A673 (cell line): ENCODE measurements at regions not wholly inside any gene's neighbourhood (a gene's known extent, or its start where the extent isn't known, plus 50 kb on each side); places are given as distances from the start of the nearest gene placed in this dataset.
"Not testable (repeated sequence)": the region's sequence is repeated elsewhere in the genome, so short reads cannot be mapped to it uniquely, and the experiment has no call there.

Experiments used
- BruUV-seq: library from RNA; stranded (reverse); fragments of 400-500 nt; replicated peaks from 2 replicates; lab custom pipeline; 2021; lab: Mats Ljungman, UMichigan
- CTCF ChIA-PET: fragments of 300-600 bp; sonication (Branson Sonifier 250); formaldehyde crosslinking; loops from one replicate; lab custom pipeline; 2022; ENCODE audit warnings: antibody characterized with exemption; lab: Charles Lee
- POLR2A ChIA-PET: fragments of 300-600 bp; sonication (Branson Sonifier 250); formaldehyde crosslinking; loops from one replicate; lab custom pipeline; 2022; ENCODE audit warnings: antibody characterized with exemption; ENCODE audit not compliant: low non-redundant PET; lab: Charles Lee
- DNase-seq: peaks from one replicate; pipeline ENCODE4 v3.0.0-alpha.2; 2015; ENCODE audit warnings: low spot score
- H3K27ac ChIP-seq: fragments of 200-600 bp; sonication (generic); 2 replicates; pipeline ENCODE4 v1.5.1; 2016; ENCODE audit warnings: mixed run types, low read depth, mild to moderate bottlenecking, mixed read lengths, antibody characterized with exemption, low read length; ENCODE audit not compliant: poor library complexity, severe bottlenecking
- H3K27me3 ChIP-seq: fragments of 200-600 bp; sonication (generic); replicated peaks from 2 replicates; pipeline ENCODE4 v1.6.1; 2017; ENCODE audit warnings: mixed run types, low read depth, mild to moderate bottlenecking, mixed read lengths, antibody characterized with exemption, low read length; ENCODE audit not compliant: insufficient read depth, poor library complexity
- H3K36me3 ChIP-seq: fragments of 200-600 bp; sonication (generic); 2 replicates; pipeline ENCODE4 v1.6.1; 2016; ENCODE audit warnings: mixed run types, mild to moderate bottlenecking, mixed read lengths, antibody characterized with exemption, low read length; ENCODE audit not compliant: insufficient read depth, poor library complexity, severe bottlenecking
- H3K4me1 ChIP-seq: fragments of 200-600 bp; sonication (generic); 2 replicates; pipeline ENCODE4 v1.6.1; 2017; ENCODE audit warnings: mixed run types, mild to moderate bottlenecking, mixed read lengths, antibody characterized with exemption, low read length; ENCODE audit not compliant: insufficient read depth, poor library complexity, severe bottlenecking
- H3K4me3 ChIP-seq: fragments of 200-600 bp; sonication (generic); 2 replicates; pipeline ENCODE4 v1.5.1; 2016; ENCODE audit warnings: low read depth, mixed run types, mild to moderate bottlenecking, mixed read lengths, low read length; ENCODE audit not compliant: poor library complexity, severe bottlenecking
- H3K9me3 ChIP-seq: fragments of 200-600 bp; sonication (generic); 2 replicates; pipeline ENCODE4 v1.6.1; 2016; ENCODE audit warnings: mixed run types, low read depth, mild to moderate bottlenecking, mixed read lengths, antibody characterized with exemption, low read length; ENCODE audit not compliant: poor library complexity, severe bottlenecking
- EZH2 ChIP-seq: fragments of 200-600 bp; sonication (generic); IDR thresholded peaks from 2 replicates; pipeline ENCODE4 v1.6.1; 2017; ENCODE audit warnings: borderline replicate concordance, low read depth, mild to moderate bottlenecking, mixed read lengths, antibody characterized with exemption, low read length; ENCODE audit not compliant: poor library complexity, severe bottlenecking
- intact Hi-C: fragments of 100-400 bp; cut with micrococcal nuclease; formaldehyde crosslinking; loops from one replicate; pipeline ENCODE4 v1.10.0; 2022; ENCODE audit not compliant: unreplicated experiment
- TF ChIP-seq, protein P1 (sequence below): fragments of 300-800, 200-600 bp; sonication (generic); conservative IDR thresholded peaks from 2 replicates; pipeline ENCODE4 v1.5.1; 2017; ENCODE audit warnings: low read depth, mild to moderate bottlenecking, antibody characterized with exemption, low read length, moderate library complexity, mixed read lengths

DNA sequence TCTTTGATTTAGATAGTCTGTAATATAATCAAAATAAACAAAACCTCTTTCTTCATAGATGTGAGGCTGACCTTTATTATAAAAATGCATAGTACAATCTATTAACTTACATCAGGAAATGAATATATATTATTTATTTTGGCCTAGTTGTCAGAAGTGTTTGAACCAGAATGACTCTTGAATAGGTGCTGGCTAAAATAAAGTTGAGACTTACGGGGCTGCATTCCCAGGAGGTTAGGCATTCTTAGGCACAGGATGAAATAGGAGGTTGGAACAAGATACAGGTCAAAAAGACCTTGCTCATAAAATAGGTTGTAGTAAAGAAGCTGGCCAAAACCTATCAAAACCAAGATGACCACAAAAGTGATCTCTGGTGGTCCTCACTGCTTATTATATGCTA is 1193.3 kb upstream of the IGFBP7 start:
- no peak for TF ChIP-seq EZH2
- TF ChIP-seq, protein P1, sequence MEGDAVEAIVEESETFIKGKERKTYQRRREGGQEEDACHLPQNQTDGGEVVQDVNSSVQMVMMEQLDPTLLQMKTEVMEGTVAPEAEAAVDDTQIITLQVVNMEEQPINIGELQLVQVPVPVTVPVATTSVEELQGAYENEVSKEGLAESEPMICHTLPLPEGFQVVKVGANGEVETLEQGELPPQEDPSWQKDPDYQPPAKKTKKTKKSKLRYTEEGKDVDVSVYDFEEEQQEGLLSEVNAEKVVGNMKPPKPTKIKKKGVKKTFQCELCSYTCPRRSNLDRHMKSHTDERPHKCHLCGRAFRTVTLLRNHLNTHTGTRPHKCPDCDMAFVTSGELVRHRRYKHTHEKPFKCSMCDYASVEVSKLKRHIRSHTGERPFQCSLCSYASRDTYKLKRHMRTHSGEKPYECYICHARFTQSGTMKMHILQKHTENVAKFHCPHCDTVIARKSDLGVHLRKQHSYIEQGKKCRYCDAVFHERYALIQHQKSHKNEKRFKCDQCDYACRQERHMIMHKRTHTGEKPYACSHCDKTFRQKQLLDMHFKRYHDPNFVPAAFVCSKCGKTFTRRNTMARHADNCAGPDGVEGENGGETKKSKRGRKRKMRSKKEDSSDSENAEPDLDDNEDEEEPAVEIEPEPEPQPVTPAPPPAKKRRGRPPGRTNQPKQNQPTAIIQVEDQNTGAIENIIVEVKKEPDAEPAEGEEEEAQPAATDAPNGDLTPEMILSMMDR, result no peak
- no peak overlapping the region for H3K4me3 ChIP-seq
- H3K36me3 ChIP-seq, result no peaks in the 10 kb centered on the region
- intact Hi-C loops, result no loop called here
- DNase-seq, result no peak
- ChIA-PET POLR2A (no interaction called here), CTCF (no interaction called here)
- H3K4me1 ChIP-seq, result no peaks in the 10 kb centered on the region
- H3K27me3 ChIP-seq, result no peaks in the 10 kb centered on the region
- H3K27ac ChIP-seq, result no peak overlapping the region
- no peaks in the 10 kb centered on the region for H3K9me3 ChIP-seq
- no TSS peak for BruUV-seq

DNA sequence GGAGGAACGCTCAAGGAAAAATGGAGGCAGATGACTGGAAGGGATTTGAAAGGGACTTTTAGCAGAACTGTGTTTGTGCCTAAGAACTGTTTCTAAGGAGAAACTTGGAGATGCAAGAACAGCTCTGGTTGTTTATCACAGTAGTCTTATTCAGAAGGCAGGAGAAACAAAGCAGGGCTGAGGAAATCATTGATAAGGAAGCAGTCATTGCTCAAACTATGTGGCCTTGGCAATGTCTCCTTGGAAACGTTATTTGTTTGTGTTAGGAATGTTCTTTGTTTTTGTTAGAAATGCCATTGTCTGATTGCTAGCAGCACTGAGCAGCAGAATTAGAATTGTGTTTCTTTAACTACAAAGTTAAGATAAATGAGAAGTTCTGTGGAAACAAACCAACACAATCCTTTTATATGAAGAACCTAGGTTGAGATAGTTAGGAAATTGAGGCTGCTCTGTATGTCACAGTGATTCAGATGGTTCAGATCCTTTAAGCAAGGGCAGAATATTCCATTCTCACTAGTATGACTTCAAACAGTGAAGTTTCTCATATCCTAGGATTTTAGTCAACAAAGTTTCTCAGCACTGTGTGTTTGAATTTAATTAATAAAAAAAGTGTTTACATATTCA is 1191.3 kb upstream of the IGFBP7 start:
- TF ChIP-seq, protein P1, result no peak
- TF ChIP-seq EZH2, result no peak
- no peak for DNase-seq
- H3K27me3 ChIP-seq, result no peaks in the 10 kb centered on the region
- BruUV-seq, result no TSS peak
- no peaks in the 10 kb centered on the region for H3K4me1 ChIP-seq
- intact Hi-C loops, result no loop called here
- ChIA-PET CTCF (no interaction called here), POLR2A (no interaction called here)
- H3K4me3 ChIP-seq, result no peak overlapping the region
- H3K9me3 ChIP-seq, result no peaks in the 10 kb centered on the region
- no peaks in the 10 kb centered on the region for H3K36me3 ChIP-seq
- no peak overlapping the region for H3K27ac ChIP-seq

DNA sequence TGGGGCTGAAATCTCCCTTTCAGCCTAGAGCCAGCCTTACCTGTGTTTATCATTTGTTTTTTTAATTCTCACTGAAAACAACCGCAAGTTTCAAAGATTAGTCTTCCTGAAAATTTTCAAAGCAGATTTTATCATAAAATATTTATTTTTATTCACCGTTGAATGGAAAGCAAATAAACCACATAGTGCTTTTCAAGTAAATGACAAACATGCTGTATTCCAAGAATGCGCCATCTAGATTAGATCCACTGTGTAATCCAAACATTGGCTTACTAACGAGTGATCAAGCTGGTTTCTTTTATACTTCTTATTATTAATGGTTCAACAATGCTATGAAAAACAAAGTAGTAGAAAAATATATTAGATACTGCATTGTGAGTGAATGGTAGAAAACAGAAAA is 1176.2 kb upstream of the IGFBP7 start:
- no peak for TF ChIP-seq EZH2
- no peak overlapping the region for H3K4me3 ChIP-seq
- no TSS peak for BruUV-seq
- no peak overlapping the region for H3K27ac ChIP-seq
- ChIA-PET CTCF (no interaction called here), POLR2A (no interaction called here)
- H3K4me1 ChIP-seq, result no peaks in the 10 kb centered on the region
- intact Hi-C loops, result no loop called here
- no peak for DNase-seq
- no peaks in the 10 kb centered on the region for H3K27me3 ChIP-seq
- H3K9me3 ChIP-seq, result no peaks in the 10 kb centered on the region
- H3K36me3 ChIP-seq, result no peaks in the 10 kb centered on the region

DNA sequence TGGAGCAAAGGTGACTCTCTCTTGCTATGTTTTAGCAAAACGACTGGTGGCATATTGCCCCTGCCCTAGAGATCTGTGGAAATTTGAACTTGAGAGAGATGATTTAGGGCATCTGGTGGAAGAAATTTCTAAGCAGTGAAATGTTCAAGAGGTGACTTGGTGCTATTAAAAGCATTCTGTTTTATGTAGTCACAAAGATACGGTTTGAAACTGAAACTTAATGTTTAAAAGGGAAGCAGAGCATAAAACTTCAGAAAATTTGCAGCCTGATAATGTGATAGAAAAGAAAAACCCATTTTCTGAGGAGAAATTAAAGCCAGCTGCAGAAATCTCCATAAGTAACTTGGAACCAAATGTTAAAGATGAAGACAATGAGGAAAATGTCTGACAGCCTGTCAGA is 1170.7 kb upstream of the IGFBP7 start:
- CTCF ChIA-PET, DNase-seq, H3K27me3 ChIP-seq, POLR2A ChIA-PET, H3K27ac ChIP-seq, H3K4me3 ChIP-seq, H3K4me1 ChIP-seq, H3K36me3 ChIP-seq, H3K9me3 ChIP-seq, BruUV-seq, intact Hi-C loops: not testable (repeated sequence)
